PC-9 (cell line): ENCODE measurements at regions not wholly inside any gene's neighbourhood (a gene's known extent, or its start where the extent isn't known, plus 50 kb on each side); places are given as distances from the start of the nearest gene placed in this dataset.

Source experiments
- BruUV-seq: library from RNA; stranded (reverse); fragments of 400-500 nt; replicated peaks from 2 replicates; lab custom pipeline; 2021; lab: Mats Ljungman, UMichigan
- CTCF ChIA-PET: fragments of 300-600 bp; sonication (Branson Sonifier 250); formaldehyde crosslinking; loops from one replicate; lab custom pipeline; 2022; ENCODE audit warnings: antibody characterized with exemption; lab: Charles Lee
- POLR2A ChIA-PET: fragments of 300-600 bp; sonication (Branson Sonifier 250); formaldehyde crosslinking; loops from one replicate; lab custom pipeline; 2022; ENCODE audit warnings: antibody characterized with exemption; ENCODE audit not compliant: unreplicated experiment; lab: Charles Lee
- DNase-seq, 2 experiments: peaks; one replicate each; pipeline versions ENCODE4 v3.0.0 to v3.0.0-alpha.2; 2015 to 2022; ENCODE audit warnings: mixed read lengths in 1 of 2
- H2AFZ ChIP-seq: fragments of 200-600 bp; sonication (generic); 2 replicates; pipeline ENCODE4 v1.8.1; 2017; ENCODE audit warnings: antibody characterized with exemption
- H3F3A ChIP-seq: fragments of 200-600 bp; sonication (generic); 2 replicates; pipeline ENCODE4 v1.8.1; 2017; ENCODE audit warnings: antibody characterized with exemption, mild to moderate bottlenecking, low read depth; ENCODE audit not compliant: insufficient read depth
- H3K27ac ChIP-seq: fragments of 200-600 bp; sonication (generic); 2 replicates; pipeline ENCODE4 v1.6.1; 2016; ENCODE audit warnings: mixed run types
- H3K27me3 ChIP-seq: fragments of 200-600 bp; sonication (generic); 2 replicates; pipeline ENCODE4 v1.6.1; 2016; ENCODE audit warnings: low read depth, mixed run types; ENCODE audit not compliant: insufficient read depth
- H3K36me3 ChIP-seq: fragments of 200-600 bp; sonication (generic); 2 replicates; pipeline ENCODE4 v1.6.1; 2016; ENCODE audit warnings: low read depth, mixed run types
- H3K4me1 ChIP-seq: fragments of 200-600 bp; sonication (generic); replicated peaks from 2 replicates; pipeline ENCODE4 v1.6.1; 2016; ENCODE audit warnings: mixed run types; ENCODE audit not compliant: insufficient read depth
- H3K4me2 ChIP-seq: fragments of 200-600 bp; sonication (generic); 2 replicates; pipeline ENCODE4 v1.6.1; 2017; ENCODE audit warnings: mixed run types
- H3K4me3 ChIP-seq: fragments of 200-600 bp; sonication (generic); 2 replicates; pipeline ENCODE4 v1.6.1; 2016; ENCODE audit warnings: mixed run types
- H3K79me2 ChIP-seq: fragments of 200-600 bp; sonication (generic); 2 replicates; pipeline ENCODE4 v1.6.1; 2017; ENCODE audit warnings: low read depth, mixed run types
- H3K9me2 ChIP-seq: fragments of 200-600 bp; sonication (generic); 2 replicates; pipeline ENCODE4 v1.8.1; 2017; ENCODE audit warnings: mild to moderate bottlenecking; ENCODE audit not compliant: insufficient read depth
- H3K9me3 ChIP-seq: fragments of 200-600 bp; sonication (generic); 2 replicates; pipeline ENCODE4 v1.8.1; 2016; ENCODE audit warnings: low read depth; ENCODE audit not compliant: insufficient read depth
- H4K20me1 ChIP-seq: fragments of 200-600 bp; sonication (generic); 2 replicates; pipeline ENCODE4 v1.8.1; 2017; ENCODE audit not compliant: insufficient read depth
- CTCF ChIP-seq: fragments of 200-600 bp; sonication (generic); conservative IDR thresholded peaks from 2 replicates; pipeline ENCODE4 v1.6.1; 2017; ENCODE audit warnings: mixed run types, antibody characterized with exemption, mild to moderate bottlenecking, moderate library complexity
- EZH2 ChIP-seq: fragments of 200-600 bp; sonication (generic); IDR thresholded peaks from 2 replicates; pipeline ENCODE4 v1.8.0; 2017; ENCODE audit warnings: antibody characterized with exemption, low read depth
- intact Hi-C: fragments of 100-400 bp; cut with micrococcal nuclease; formaldehyde crosslinking; loops from one replicate; pipeline ENCODE4 v1.10.0; 2022; ENCODE audit not compliant: unreplicated experiment

- Histone ChIP-seq H3K4me3 (no peak overlapping the region), H3K36me3 (no peaks in the 10 kb centered on the region), H3K9me2 (no peaks in the 10 kb centered on the region), H3K9me3 (0 out of 2 replicates have a peak, but pooled peaks cover 3% of the 10 kb centered on the region), H3K79me2 (no peaks in the 10 kb centered on the region), H3K27me3 (no peaks in the 10 kb centered on the region), H2AFZ (no peak overlapping the region), H3F3A (no peaks in the 10 kb centered on the region), H3K27ac (no peak overlapping the region), H3K4me1 (no peaks in the 10 kb centered on the region), H3K4me2 (no peak overlapping the region), H4K20me1 (no peaks in the 10 kb centered on the region)
- TF ChIP-seq EZH2 (no peak), CTCF (no peak)
- no peak for DNase-seq
- CTCF ChIA-PET: no interaction called here
- BruUV-seq: no TSS peak
- intact Hi-C loops: no loop called here
- POLR2A ChIA-PET: no interaction called here
These were observed 620.5 kb upstream of the KLF4 start for GRCh38 chr9:108109927-108110690.

GRCh38 chr9:108108852-108109448 is 619.4 kb upstream of the KLF4 start:
- no peak for DNase-seq
- H3K4me1 ChIP-seq: no peaks in the 10 kb centered on the region
- TF ChIP-seq CTCF (no peak), EZH2 (no peak)
- H3K27ac ChIP-seq: no peak overlapping the region
- no peak overlapping the region for H3K4me2 ChIP-seq
- no peak overlapping the region for H2AFZ ChIP-seq
- no peaks in the 10 kb centered on the region for H4K20me1 ChIP-seq
- ChIA-PET POLR2A (no interaction called here), CTCF (no interaction called here)
- no TSS peak for BruUV-seq
- H3K4me3 ChIP-seq: no peak overlapping the region
- no peaks in the 10 kb centered on the region for H3F3A ChIP-seq
- H3K36me3 ChIP-seq: no peaks in the 10 kb centered on the region
- 0 out of 2 replicates have a peak, but pooled peaks cover 3% of the 10 kb centered on the region for H3K9me3 ChIP-seq
- H3K9me2 ChIP-seq: no peaks in the 10 kb centered on the region
- H3K79me2 ChIP-seq: no peaks in the 10 kb centered on the region
- intact Hi-C loops: no loop called here
- H3K27me3 ChIP-seq: no peaks in the 10 kb centered on the region

- no peaks in the 10 kb centered on the region for H3F3A ChIP-seq
- H3K27ac ChIP-seq: no peak overlapping the region
- CTCF ChIA-PET: no interaction called here
- H3K9me3 ChIP-seq: 0 out of 2 replicates have a peak, but pooled peaks cover 3% of the 10 kb centered on the region
- no peaks in the 10 kb centered on the region for H3K79me2 ChIP-seq
- H3K4me2 ChIP-seq: no peak overlapping the region
- no peaks in the 10 kb centered on the region for H3K4me1 ChIP-seq
- H3K9me2 ChIP-seq: no peaks in the 10 kb centered on the region
- H2AFZ ChIP-seq: no peak overlapping the region
- no peaks in the 10 kb centered on the region for H4K20me1 ChIP-seq
- no peak for DNase-seq
- no peaks in the 10 kb centered on the region for H3K27me3 ChIP-seq
- intact Hi-C loops: no loop called here
- H3K4me3 ChIP-seq: no peak overlapping the region
- no peak for TF ChIP-seq EZH2
- no peak for TF ChIP-seq CTCF
- POLR2A ChIA-PET: no interaction called here
- no peaks in the 10 kb centered on the region for H3K36me3 ChIP-seq
- no TSS peak for BruUV-seq
These were observed 618.8 kb upstream of the KLF4 start for GRCh38 chr9:108108280-108108851.
